ENCODE measurements at regions not wholly inside any gene's neighbourhood (a gene's known extent, or its start where the extent isn't known, plus 50 kb on each side); places are given as distances from the start of the nearest gene placed in this dataset.

DNA sequence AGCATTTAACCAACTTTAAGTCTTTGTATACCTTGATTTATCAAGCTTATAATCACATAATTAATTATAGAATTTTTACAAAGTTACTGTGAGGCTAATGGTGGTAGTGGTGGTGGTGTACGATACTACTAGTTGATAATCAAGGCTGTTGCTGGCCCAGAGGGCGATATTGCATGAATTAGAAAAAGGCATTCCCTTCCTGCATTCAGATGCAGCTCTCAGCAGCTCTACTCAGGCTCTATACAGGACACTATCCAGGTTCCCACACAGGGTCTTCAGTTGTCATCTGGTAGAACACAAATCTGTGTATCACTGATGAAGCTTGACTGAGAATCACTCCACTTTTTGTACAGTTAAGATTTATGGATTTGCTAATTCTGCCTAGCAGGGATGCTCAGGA is 562.8 kb upstream of the C9orf72 start:
- TF ChIP-seq ZNF274 (IDR thresholded peaks at IDR 0.05; ENCODE audit: low read depth, low read length) (no peak), YY1 (IDR thresholded peaks at IDR 0.05; ENCODE audit: insufficient read depth, insufficient read length) (no peak), SUZ12 (IDR thresholded peaks at IDR 0.05; ENCODE audit: extremely low read depth, insufficient read depth, insufficient read length) (no peak)

Data from NT2/D1 (cell line).